Neural crest cell (in vitro differentiated cells): ENCODE measurements at regions not wholly inside any gene's neighbourhood (a gene's known extent, or its start where the extent isn't known, plus 50 kb on each side); places are given as distances from the start of the nearest gene placed in this dataset.
"Not testable (repeated sequence)": the region's sequence is repeated elsewhere in the genome, so short reads cannot be mapped to it uniquely, and the experiment has no call there.

Source experiments
- DNase-seq: peaks from one replicate; pipeline ENCODE4 v3.0.0; 2021; ENCODE audit warnings: low read depth, mixed read lengths, low spot score
- H3K27ac Mint-ChIP-seq: one replicate; pipeline ENCODE4 v1.8.0; 2021; ENCODE audit warnings: mild to moderate bottlenecking, mixed read lengths; ENCODE audit not compliant: unreplicated experiment
- H3K27me3 Mint-ChIP-seq: 2 replicates; pipeline ENCODE4 v1.8.0; 2021; ENCODE audit warnings: low read depth, mild to moderate bottlenecking, mixed read lengths
- H3K36me3 Mint-ChIP-seq: 2 replicates; pipeline ENCODE4 v1.8.0; 2021; ENCODE audit warnings: low read depth, mild to moderate bottlenecking, mixed read lengths
- H3K4me1 Mint-ChIP-seq: 2 replicates; pipeline ENCODE4 v1.8.0; 2021; ENCODE audit warnings: mixed read lengths
- H3K4me3 Mint-ChIP-seq: one replicate; pipeline ENCODE4 v1.8.0; 2021; ENCODE audit warnings: mild to moderate bottlenecking, mixed read lengths
- H3K9me3 Mint-ChIP-seq: 2 replicates; pipeline ENCODE4 v1.8.0; 2021; ENCODE audit warnings: mixed read lengths
- CTCF ChIP-seq: fragments of 200-600 bp; sonication (generic); conservative IDR thresholded peaks from 2 replicates; pipeline ENCODE4 v1.5.0; 2021; ENCODE audit warnings: antibody characterized with exemption, mild to moderate bottlenecking

GRCh38 chr6:104459543-104459942 lies 400.2 kb downstream of the HACE1 start:
- Mint-ChIP-seq H3K36me3 (no peaks in the 10 kb centered on the region), H3K4me3 (no peak overlapping the region), H3K27me3 (no peaks in the 10 kb centered on the region), H3K4me1 (no peaks in the 10 kb centered on the region), H3K9me3 (no peaks in the 10 kb centered on the region), H3K27ac (no peak overlapping the region)
- no peak for TF ChIP-seq CTCF
- no peak for DNase-seq

- Mint-ChIP-seq H3K27me3 (no peaks in the 10 kb centered on the region), H3K4me3 (no peak overlapping the region), H3K4me1 (peaks cover 8% of the 10 kb centered on the region), H3K9me3 (peaks cover 4% of the 10 kb centered on the region), H3K36me3 (no peaks in the 10 kb centered on the region), H3K27ac (no peak overlapping the region)
- DNase-seq: no peak
- no peak for TF ChIP-seq CTCF
Measured at GRCh38 chr6:104449918-104450317, 409.8 kb downstream of the HACE1 start.

- not testable (repeated sequence) for H3K4me3 Mint-ChIP-seq, H3K27ac Mint-ChIP-seq, H3K27me3 Mint-ChIP-seq
Measured at GRCh38 chr6:104446101-104447080, 413.3 kb downstream of the HACE1 start.

GRCh38 chr6:104434519-104434918 lies 425.2 kb downstream of the HACE1 start:
- TF ChIP-seq CTCF: no peak
- DNase-seq: no peak
- H3K4me3 Mint-ChIP-seq: no peak overlapping the region
- H3K27ac Mint-ChIP-seq: no peak overlapping the region
- no peaks in the 10 kb centered on the region for H3K9me3 Mint-ChIP-seq
- no peaks in the 10 kb centered on the region for H3K4me1 Mint-ChIP-seq
- peaks cover 6% of the 10 kb centered on the region for H3K27me3 Mint-ChIP-seq
- no peaks in the 10 kb centered on the region for H3K36me3 Mint-ChIP-seq

More at GRCh38 chr6:104446101-104447080, 413.3 kb downstream of the HACE1 start:
- H3K9me3 Mint-ChIP-seq, DNase-seq, H3K36me3 Mint-ChIP-seq, H3K4me1 Mint-ChIP-seq: not testable (repeated sequence)

- TF ChIP-seq CTCF: no peak
- Mint-ChIP-seq H3K4me3 (no peak overlapping the region), H3K36me3 (no peaks in the 10 kb centered on the region), H3K27ac (no peak overlapping the region), H3K4me1 (no peaks in the 10 kb centered on the region), H3K27me3 (peaks cover 7% of the 10 kb centered on the region), H3K9me3 (peaks cover 3% of the 10 kb centered on the region)
- no peak for DNase-seq
Measured at GRCh38 chr6:104431096-104431495, 428.6 kb downstream of the HACE1 start.

GRCh38 chr6:104428184-104428583 lies 431.5 kb downstream of the HACE1 start:
- no peaks in the 10 kb centered on the region for H3K4me1 Mint-ChIP-seq
- peaks cover 27% of the 10 kb centered on the region for H3K27me3 Mint-ChIP-seq

More at GRCh38 chr6:104428184-104428583, 431.5 kb downstream of the HACE1 start:
- TF ChIP-seq CTCF: no peak
- Mint-ChIP-seq H3K4me3 (no peak overlapping the region), H3K9me3 (peaks cover 7% of the 10 kb centered on the region), H3K36me3 (no peaks in the 10 kb centered on the region), H3K27ac (no peak overlapping the region)
- no peak for DNase-seq
